B cell (primary cell): ENCODE measurements at regions not wholly inside any gene's neighbourhood (a gene's known extent, or its start where the extent isn't known, plus 50 kb on each side); places are given as distances from the start of the nearest gene placed in this dataset.

Experiments used
- ATAC-seq: fragments of 200-7000 bp; cut with Tn5 transposase; one replicate; pipeline ENCODE4 v1.10.0; 2021; ENCODE audit warnings: low read depth, mild to moderate bottlenecking, moderate number of reproducible peaks, moderate library complexity
- CTCF ChIA-PET: fragments of 350-600 bp; sonication (Branson Sonifier 250); formaldehyde crosslinking; loops from one replicate; lab custom pipeline; 2021; ENCODE audit warnings: antibody characterized with exemption, inconsistent platforms; lab: Charles Lee
- POLR2A ChIA-PET: fragments of 350-600 bp; sonication (Branson Sonifier 250); formaldehyde crosslinking; loops from one replicate; lab custom pipeline; 2021; ENCODE audit warnings: antibody characterized with exemption; lab: Charles Lee
- DNase-seq: peaks from one replicate; pipeline ENCODE4 v3.0.0; 2013
- H2AFZ ChIP-seq: 2 replicates; pipeline ENCODE4 v1.6.1; 2012; ENCODE audit warnings: mild to moderate bottlenecking, low read depth, low read length; ENCODE audit not compliant: insufficient read depth, poor library complexity, severe bottlenecking
- H3K27ac ChIP-seq, 2 donors: 1 replicate in 1 of 2; 2 replicates in 1 of 2; pipeline ENCODE4 v1.5.1; 2012 to 2013; ENCODE audit warnings: low read length in 2 of 2, mild to moderate bottlenecking in 2 of 2, moderate library complexity in 1 of 2
- H3K27me3 ChIP-seq, 4 experiments: fragments of 200-600 bp in 1 of 4; sonication (generic) in 1 of 4; replicated peaks in 1 of 4; 1 replicate in 2 of 4; 2 replicates in 2 of 4; pipeline versions ENCODE4 v1.6.1 to v1.7.0; 2013 to 2016; ENCODE audit warnings: low read length in 3 of 4, mild to moderate bottlenecking in 2 of 4, mixed read lengths in 1 of 4, moderate library complexity in 1 of 4; ENCODE audit not compliant: insufficient read depth in 4 of 4, control insufficient read depth in 3 of 4; ENCODE audit errors: control extremely low read depth in 1 of 4
- H3K36me3 ChIP-seq, 2 experiments: replicated peaks in 1 of 2; 1 replicate in 1 of 2; 2 replicates in 1 of 2; pipeline versions ENCODE4 v1.6.1 to v1.7.1; 2013; ENCODE audit warnings: low read length in 1 of 2; ENCODE audit not compliant: insufficient read depth in 2 of 2, control insufficient read depth in 1 of 2; ENCODE audit errors: control extremely low read depth in 1 of 2, extremely low read depth in 1 of 2
- H3K4me1 ChIP-seq, 2 donors: fragments of 200-600 bp in 1 of 2; sonication (generic) in 1 of 2; 1 replicate in 1 of 2; 2 replicates in 1 of 2; pipeline versions ENCODE4 v1.5.1 to v1.6.1; 2013 to 2017; ENCODE audit warnings: low read length in 2 of 2; ENCODE audit not compliant: control insufficient read depth in 2 of 2, insufficient read depth in 2 of 2
- H3K4me2 ChIP-seq: replicated peaks from 2 replicates; pipeline ENCODE3; 2012; ENCODE audit warnings: mild to moderate bottlenecking, low read depth, low read length; ENCODE audit not compliant: poor library complexity, severe bottlenecking
- H3K4me3 ChIP-seq, 5 experiments: fragments of 200-600 bp in 1 of 5; sonication (generic) in 1 of 5; 1 replicate in 3 of 5; 2 replicates in 2 of 5; pipeline versions ENCODE4 v1.5.1 to v1.7.0; 2011 to 2016; ENCODE audit warnings: low read length in 4 of 5, mild to moderate bottlenecking in 4 of 5, low read depth in 2 of 5, control low read depth in 1 of 5, moderate library complexity in 1 of 5; ENCODE audit not compliant: insufficient read depth in 1 of 5; ENCODE audit errors: control extremely low read depth in 1 of 5, extremely low read depth in 1 of 5
- H3K79me2 ChIP-seq: fragments of 200-600 bp; sonication (generic); one replicate; pipeline ENCODE4 v1.6.0; 2016; ENCODE audit warnings: low read length; ENCODE audit not compliant: control insufficient read depth, insufficient read depth
- H3K9ac ChIP-seq: fragments of 200-600 bp; sonication (generic); 2 replicates; pipeline ENCODE4 v1.6.1; 2017; ENCODE audit warnings: mild to moderate bottlenecking, low read length, moderate library complexity
- H3K9me3 ChIP-seq, 3 donors: one replicate each; pipeline versions ENCODE4 v1.6.1 to v1.7.1; 2013; ENCODE audit warnings: low read length in 2 of 3; ENCODE audit not compliant: control insufficient read depth in 2 of 3, insufficient read depth in 1 of 3; ENCODE audit errors: control extremely low read depth in 1 of 3
- H4K20me1 ChIP-seq: 2 replicates; pipeline ENCODE4 v1.6.0; 2012; ENCODE audit warnings: mild to moderate bottlenecking, low read length; ENCODE audit not compliant: insufficient read depth, control insufficient read depth, poor library complexity, severe bottlenecking
- H3K27ac Mint-ChIP-seq: one replicate; pipeline ENCODE4 v1.8.0; 2021; ENCODE audit warnings: mixed read lengths
- H3K27me3 Mint-ChIP-seq: one replicate; pipeline ENCODE4 v1.8.0; 2021; ENCODE audit warnings: mixed read lengths
- H3K4me1 Mint-ChIP-seq: one replicate; pipeline ENCODE4 v1.8.0; 2021; ENCODE audit warnings: mixed read lengths
- H3K4me3 Mint-ChIP-seq: one replicate; pipeline ENCODE4 v1.8.0; 2021; ENCODE audit warnings: mixed read lengths
- H3K9me3 Mint-ChIP-seq: one replicate; pipeline ENCODE4 v1.8.0; 2022; ENCODE audit warnings: mixed read lengths; ENCODE audit not compliant: insufficient read depth
- EZH2 ChIP-seq: IDR thresholded peaks from 2 replicates; pipeline ENCODE4 v1.6.1; 2012; ENCODE audit warnings: borderline replicate concordance, low read depth, mild to moderate bottlenecking, moderate library complexity, low read length; ENCODE audit not compliant: insufficient read depth, poor library complexity, severe bottlenecking
- WGBS: methylation state at CpG from one replicate; pipeline ENCODE4 v1.1.5; 2013; ENCODE audit warnings: missing lambda C conversion rate; ENCODE audit not compliant: insufficient coverage; 5-methylcytosine and 5-hydroxymethylcytosine counted together
- intact Hi-C: fragments of 100-400 bp; cut with micrococcal nuclease; formaldehyde crosslinking; loops from one replicate; pipeline ENCODE4 v1.10.0; 2022
- TF ChIP-seq, protein P1 (sequence below): fragments of 200-600 bp; IDR thresholded peaks from one replicate; pipeline ENCODE4 v1.8.0; 2022; ENCODE audit warnings: antibody characterized with exemption, mild to moderate bottlenecking

DNA sequence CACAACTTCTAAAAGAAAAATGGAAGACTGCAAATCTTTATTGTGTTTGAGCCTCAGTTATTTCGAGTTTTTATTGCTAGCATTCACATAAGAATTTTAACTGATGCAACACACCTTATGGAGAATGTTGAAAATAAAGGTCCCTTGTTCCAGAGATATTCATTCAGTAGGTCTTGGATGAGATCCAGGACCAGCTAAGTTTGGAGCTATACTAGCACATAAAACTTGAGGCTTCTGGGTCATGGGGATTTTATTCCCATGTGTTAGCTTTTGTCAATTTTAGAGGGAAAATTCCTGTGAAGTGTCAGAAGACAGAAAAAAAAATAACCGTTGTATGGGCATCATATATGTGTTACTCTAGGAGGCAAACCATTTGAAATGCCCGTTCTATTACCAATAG, 693.2 kb upstream of the MIS18BP1 start:
- ChIA-PET POLR2A (no interaction called here), CTCF (no interaction called here)
- Histone ChIP-seq H3K36me3 (no peaks in the 10 kb centered on the region), H3K9me3 (no peaks in the 10 kb centered on the region), H3K27me3 (no peaks in the 10 kb centered on the region), H2AFZ (no peak overlapping the region), H3K9ac (no peak overlapping the region), H3K79me2 (no peaks in the 10 kb centered on the region), H4K20me1 (no peaks in the 10 kb centered on the region), H3K4me1 (no peaks in the 10 kb centered on the region), H3K27ac (no peak overlapping the region), H3K4me2 (no peak overlapping the region), H3K4me3 (no peak overlapping the region)
- H3K4me1 Mint-ChIP-seq = no peaks in the 10 kb centered on the region
- no peak overlapping the region for H3K4me3 Mint-ChIP-seq
- intact Hi-C loops = no loop called here
- ATAC-seq (no peak), DNase-seq (no peak)
- H3K9me3 Mint-ChIP-seq = peaks cover under 1% of the 10 kb centered on the region
- WGBS = no CpG with 5 or more reads among the region's 3 CpGs
- no peak overlapping the region for H3K27ac Mint-ChIP-seq
- no peak for TF ChIP-seq EZH2
- TF ChIP-seq, protein P1, sequence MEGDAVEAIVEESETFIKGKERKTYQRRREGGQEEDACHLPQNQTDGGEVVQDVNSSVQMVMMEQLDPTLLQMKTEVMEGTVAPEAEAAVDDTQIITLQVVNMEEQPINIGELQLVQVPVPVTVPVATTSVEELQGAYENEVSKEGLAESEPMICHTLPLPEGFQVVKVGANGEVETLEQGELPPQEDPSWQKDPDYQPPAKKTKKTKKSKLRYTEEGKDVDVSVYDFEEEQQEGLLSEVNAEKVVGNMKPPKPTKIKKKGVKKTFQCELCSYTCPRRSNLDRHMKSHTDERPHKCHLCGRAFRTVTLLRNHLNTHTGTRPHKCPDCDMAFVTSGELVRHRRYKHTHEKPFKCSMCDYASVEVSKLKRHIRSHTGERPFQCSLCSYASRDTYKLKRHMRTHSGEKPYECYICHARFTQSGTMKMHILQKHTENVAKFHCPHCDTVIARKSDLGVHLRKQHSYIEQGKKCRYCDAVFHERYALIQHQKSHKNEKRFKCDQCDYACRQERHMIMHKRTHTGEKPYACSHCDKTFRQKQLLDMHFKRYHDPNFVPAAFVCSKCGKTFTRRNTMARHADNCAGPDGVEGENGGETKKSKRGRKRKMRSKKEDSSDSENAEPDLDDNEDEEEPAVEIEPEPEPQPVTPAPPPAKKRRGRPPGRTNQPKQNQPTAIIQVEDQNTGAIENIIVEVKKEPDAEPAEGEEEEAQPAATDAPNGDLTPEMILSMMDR = no peak
- no peaks in the 10 kb centered on the region for H3K27me3 Mint-ChIP-seq

DNA sequence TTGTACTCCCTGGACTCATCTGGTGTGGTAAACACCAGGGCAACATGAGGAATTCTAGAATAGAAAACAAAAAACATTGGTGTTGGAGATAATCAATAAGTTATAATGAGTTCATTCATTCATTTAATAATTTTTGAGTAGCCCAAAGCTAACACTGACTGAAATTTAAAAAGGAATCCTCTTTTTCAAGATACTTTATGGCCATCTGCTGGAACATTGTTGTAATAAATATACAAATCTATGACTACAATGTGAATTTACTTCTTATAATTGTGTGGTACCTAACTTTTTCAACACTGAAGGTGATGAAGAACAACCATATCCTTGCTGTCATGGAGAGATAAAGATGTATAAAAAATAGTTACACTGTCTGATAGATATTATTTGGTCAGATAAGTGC, 687.3 kb upstream of the MIS18BP1 start:
- Mint-ChIP-seq H3K9me3 (peaks cover 7% of the 10 kb centered on the region), H3K27ac (no peak overlapping the region), H3K27me3 (no peaks in the 10 kb centered on the region), H3K4me3 (no peak overlapping the region), H3K4me1 (no peaks in the 10 kb centered on the region)
- no peak overlapping the region for H3K27ac ChIP-seq
- H3K79me2 ChIP-seq = no peaks in the 10 kb centered on the region
- no peak overlapping the region for H3K9ac ChIP-seq
- no peaks in the 10 kb centered on the region for H4K20me1 ChIP-seq
- no peak overlapping the region for H2AFZ ChIP-seq
- H3K4me3 ChIP-seq = no peak overlapping the region
- no peak overlapping the region for H3K4me2 ChIP-seq
- H3K27me3 ChIP-seq = no peaks in the 10 kb centered on the region
- intact Hi-C loops = no loop called here
- no peak for ATAC-seq
- no peaks in the 10 kb centered on the region for H3K36me3 ChIP-seq
- H3K9me3 ChIP-seq = peaks cover 0 to 3% (median 0%) of the 10 kb centered on the region in 3 donors
- TF ChIP-seq, protein P1 = no peak
- no peak for TF ChIP-seq EZH2
- DNase-seq = no peak
- H3K4me1 ChIP-seq = no peaks in the 10 kb centered on the region
- CTCF ChIA-PET = no interaction called here
- POLR2A ChIA-PET = no interaction called here
